Keratinocyte (primary cell): ENCODE measurements at regions not wholly inside any gene's neighbourhood (a gene's known extent, or its start where the extent isn't known, plus 50 kb on each side); places are given as distances from the start of the nearest gene placed in this dataset.

Experiments
- DNase-seq: peaks from one replicate; pipeline ENCODE4 v3.0.0-alpha.2; 2011; ENCODE audit warnings: low read depth, missing footprints, low spot score
- FAIRE-seq: peaks from 2 replicates; lab custom pipeline; 2011; peaks lifted over from hg19 to GRCh38; lab: Jason Lieb, UNC
- H2AFZ ChIP-seq: 2 replicates; pipeline ENCODE4 v1.6.0; 2012; ENCODE audit warnings: low read length, control low read depth, inconsistent platforms; ENCODE audit not compliant: control insufficient read depth
- H3K27ac ChIP-seq: 2 replicates; pipeline ENCODE4 v1.5.1; 2011; ENCODE audit warnings: low read length; ENCODE audit not compliant: control insufficient read depth, insufficient read depth
- H3K27me3 ChIP-seq: 3 replicates; pipeline ENCODE4 v1.6.0; 2011; ENCODE audit warnings: low read length; ENCODE audit not compliant: control insufficient read depth, insufficient read depth; ENCODE audit errors: extremely low read depth
- H3K36me3 ChIP-seq, 2 experiments: 2 replicates in 1 of 2; 3 replicates in 1 of 2; pipeline ENCODE4 v1.5.1; 2011; ENCODE audit warnings: low read length in 2 of 2, mild to moderate bottlenecking in 1 of 2; ENCODE audit not compliant: control insufficient read depth in 2 of 2, insufficient read depth in 2 of 2; ENCODE audit errors: extremely low read depth in 1 of 2
- H3K4me1 ChIP-seq: 3 replicates; pipeline ENCODE4 v1.5.1; 2011; ENCODE audit warnings: low read length; ENCODE audit not compliant: control insufficient read depth, insufficient read depth; ENCODE audit errors: extremely low read depth
- H3K4me2 ChIP-seq: 3 replicates; pipeline ENCODE4 v1.6.0; 2011; ENCODE audit warnings: low read depth, low read length; ENCODE audit not compliant: control insufficient read depth, insufficient read depth; ENCODE audit errors: extremely low read depth
- H3K4me3 ChIP-seq, 3 experiments: fragments of 200-600 bp in 1 of 3; sonication (generic) in 1 of 3; 2 replicates in 2 of 3; 3 replicates in 1 of 3; pipeline ENCODE4 v1.5.1; 2011 to 2016; ENCODE audit warnings: low read length in 3 of 3, mild to moderate bottlenecking in 3 of 3, control low read depth in 2 of 3, inconsistent platforms in 1 of 3, low read depth in 1 of 3, mixed read lengths in 1 of 3, mixed run types in 1 of 3, moderate library complexity in 1 of 3; ENCODE audit not compliant: control insufficient read depth in 2 of 3, insufficient read depth in 2 of 3; ENCODE audit errors: extremely low read depth in 1 of 3
- H3K79me2 ChIP-seq: 2 replicates; pipeline ENCODE4 v1.6.0; 2012; ENCODE audit warnings: low read length; ENCODE audit not compliant: control insufficient read depth, insufficient read depth
- H3K9ac ChIP-seq: 3 replicates; pipeline ENCODE4 v1.6.0; 2011; ENCODE audit warnings: low read length; ENCODE audit not compliant: control insufficient read depth, insufficient read depth; ENCODE audit errors: extremely low read depth
- H3K9me1 ChIP-seq: 3 replicates; pipeline ENCODE4 v1.6.0; 2011; ENCODE audit warnings: low read length; ENCODE audit not compliant: control insufficient read depth, insufficient read depth; ENCODE audit errors: extremely low read depth
- H3K9me3 ChIP-seq: 2 replicates; pipeline ENCODE4 v1.5.1; 2012; ENCODE audit warnings: low read depth, low read length; ENCODE audit not compliant: control insufficient read depth
- H4K20me1 ChIP-seq: 3 replicates; pipeline ENCODE4 v1.6.0; 2011; ENCODE audit warnings: low read length; ENCODE audit not compliant: control insufficient read depth, insufficient read depth; ENCODE audit errors: extremely low read depth
- EZH2 ChIP-seq: IDR thresholded peaks from one replicate; pipeline ENCODE4 v1.6.1; 2012; ENCODE audit warnings: inconsistent platforms, mild to moderate bottlenecking, low read length, moderate library complexity
- dilution Hi-C: fragments of 300-500 bp; cut with MboI; formaldehyde crosslinking; loops from one replicate; pipeline ENCODE4 v1.7.0; 2020; ENCODE audit warnings: low sequenced_read_pairs; ENCODE audit not compliant: extremely low pct_ligation_motif_present
- TF ChIP-seq, protein P1 (sequence below), 3 experiments: IDR thresholded peaks in 1 of 3; conservative IDR thresholded peaks in 1 of 3; optimal IDR thresholded peaks in 1 of 3; 2 replicates in 2 of 3; 3 replicates in 1 of 3; pipeline versions ENCODE3 to v1.5.1; 2011; ENCODE audit warnings: low read length in 3 of 3, mild to moderate bottlenecking in 3 of 3, moderate library complexity in 2 of 3, control low read depth in 1 of 3, inconsistent platforms in 1 of 3; ENCODE audit not compliant: insufficient read depth in 2 of 3; ENCODE audit errors: extremely low read depth in 1 of 3

- no peak for DNase-seq
These were observed 130.5 kb upstream of the REG3G start for GRCh38 chr2:78895022-78895421.

GRCh38 chr2:78896536-78896935, 129.0 kb upstream of the REG3G start:
- H3K9me3 ChIP-seq = no peaks in the 10 kb centered on the region
- TF ChIP-seq, protein P1, sequence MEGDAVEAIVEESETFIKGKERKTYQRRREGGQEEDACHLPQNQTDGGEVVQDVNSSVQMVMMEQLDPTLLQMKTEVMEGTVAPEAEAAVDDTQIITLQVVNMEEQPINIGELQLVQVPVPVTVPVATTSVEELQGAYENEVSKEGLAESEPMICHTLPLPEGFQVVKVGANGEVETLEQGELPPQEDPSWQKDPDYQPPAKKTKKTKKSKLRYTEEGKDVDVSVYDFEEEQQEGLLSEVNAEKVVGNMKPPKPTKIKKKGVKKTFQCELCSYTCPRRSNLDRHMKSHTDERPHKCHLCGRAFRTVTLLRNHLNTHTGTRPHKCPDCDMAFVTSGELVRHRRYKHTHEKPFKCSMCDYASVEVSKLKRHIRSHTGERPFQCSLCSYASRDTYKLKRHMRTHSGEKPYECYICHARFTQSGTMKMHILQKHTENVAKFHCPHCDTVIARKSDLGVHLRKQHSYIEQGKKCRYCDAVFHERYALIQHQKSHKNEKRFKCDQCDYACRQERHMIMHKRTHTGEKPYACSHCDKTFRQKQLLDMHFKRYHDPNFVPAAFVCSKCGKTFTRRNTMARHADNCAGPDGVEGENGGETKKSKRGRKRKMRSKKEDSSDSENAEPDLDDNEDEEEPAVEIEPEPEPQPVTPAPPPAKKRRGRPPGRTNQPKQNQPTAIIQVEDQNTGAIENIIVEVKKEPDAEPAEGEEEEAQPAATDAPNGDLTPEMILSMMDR (optimal IDR thresholded peaks at IDR 0.05 in 1 of 3, IDR thresholded peaks at IDR 0.05 in 1 of 3, conservative IDR thresholded peaks at IDR 0.05 in 1 of 3; ENCODE audit: extremely low read depth in 1 of 3, insufficient read depth in 2 of 3, low read length in 3 of 3) = no peak
- no peak for TF ChIP-seq EZH2
- no peak overlapping the region for H3K4me2 ChIP-seq
- H3K79me2 ChIP-seq = no peaks in the 10 kb centered on the region
- FAIRE-seq (no peak), DNase-seq (no peak)
- H3K4me1 ChIP-seq = no peaks in the 10 kb centered on the region
- no peak overlapping the region for H2AFZ ChIP-seq
- dilution Hi-C loops = no loop called here
- no peaks in the 10 kb centered on the region for H3K9me1 ChIP-seq
- H3K9ac ChIP-seq = no peak overlapping the region
- no peaks in the 10 kb centered on the region for H3K27me3 ChIP-seq
- no peak overlapping the region for H3K4me3 ChIP-seq
- no peak overlapping the region for H3K27ac ChIP-seq
- H4K20me1 ChIP-seq = no peaks in the 10 kb centered on the region
- H3K36me3 ChIP-seq = no peaks in the 10 kb centered on the region

More at GRCh38 chr2:78895022-78895421, 130.5 kb upstream of the REG3G start:
- Histone ChIP-seq H3K79me2 (no peaks in the 10 kb centered on the region), H3K27me3 (no peaks in the 10 kb centered on the region), H3K4me1 (no peaks in the 10 kb centered on the region), H3K27ac (no peak overlapping the region), H2AFZ (no peak overlapping the region), H3K4me3 (no peak overlapping the region), H3K9ac (no peak overlapping the region), H4K20me1 (no peaks in the 10 kb centered on the region), H3K36me3 (no peaks in the 10 kb centered on the region), H3K9me1 (no peaks in the 10 kb centered on the region), H3K9me3 (no peaks in the 10 kb centered on the region), H3K4me2 (no peak overlapping the region)
- TF ChIP-seq, protein P1 (optimal IDR thresholded peaks at IDR 0.05 in 1 of 3, IDR thresholded peaks at IDR 0.05 in 1 of 3, conservative IDR thresholded peaks at IDR 0.05 in 1 of 3; ENCODE audit: extremely low read depth in 1 of 3, insufficient read depth in 2 of 3, low read length in 3 of 3) = no peak
- no peak for TF ChIP-seq EZH2
- no peak for FAIRE-seq
- dilution Hi-C loops = no loop called here
